Gastrocnemius medialis (tissue), 4 donors: ENCODE measurements at regions not wholly inside any gene's neighbourhood (a gene's known extent, or its start where the extent isn't known, plus 50 kb on each side); places are given as distances from the start of the nearest gene placed in this dataset.

Experiments
- POLR2A ChIP-seq, 2 donors: fragments of 450-650 bp; IDR thresholded peaks; one replicate each; pipeline ENCODE4 v1.6.1; 2017; ENCODE audit warnings: antibody characterized with exemption in 2 of 2, mild to moderate bottlenecking in 2 of 2, moderate library complexity in 2 of 2
- TF ChIP-seq, protein P1 (sequence below), 5 experiments: fragments of 450-650 bp in 3 of 5; fragments of 200-600 bp in 2 of 5; sonication (generic) in 2 of 5; IDR thresholded peaks in 4 of 5; conservative IDR thresholded peaks in 1 of 5; 1 replicate in 4 of 5; 2 replicates in 1 of 5; pipeline ENCODE4 v1.5.1; 2016 to 2019; ENCODE audit warnings: antibody characterized with exemption in 5 of 5, mild to moderate bottlenecking in 3 of 5, moderate library complexity in 3 of 5

DNA sequence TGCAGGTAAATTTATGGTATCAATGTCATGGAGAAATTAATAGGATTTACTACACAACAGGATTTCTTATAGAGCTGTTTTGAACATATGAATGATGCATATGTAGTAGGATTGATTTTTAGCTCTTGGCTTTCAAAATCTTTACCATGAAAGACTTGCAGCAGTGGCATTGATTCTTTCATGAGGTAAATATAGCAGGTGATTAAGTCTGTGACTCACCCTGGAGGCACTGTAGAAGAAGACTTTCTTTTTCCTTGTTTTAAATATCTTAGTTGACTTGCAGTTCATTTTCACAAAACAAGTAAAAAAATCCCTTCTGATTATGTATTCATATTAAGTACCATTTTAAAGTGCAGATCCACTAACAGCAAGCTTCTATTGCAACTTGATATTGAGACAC is 463.0 kb downstream of the FBXO15 start:
- no peak for TF ChIP-seq POLR2A (IDR thresholded peaks at IDR 0.05)
- TF ChIP-seq, protein P1, sequence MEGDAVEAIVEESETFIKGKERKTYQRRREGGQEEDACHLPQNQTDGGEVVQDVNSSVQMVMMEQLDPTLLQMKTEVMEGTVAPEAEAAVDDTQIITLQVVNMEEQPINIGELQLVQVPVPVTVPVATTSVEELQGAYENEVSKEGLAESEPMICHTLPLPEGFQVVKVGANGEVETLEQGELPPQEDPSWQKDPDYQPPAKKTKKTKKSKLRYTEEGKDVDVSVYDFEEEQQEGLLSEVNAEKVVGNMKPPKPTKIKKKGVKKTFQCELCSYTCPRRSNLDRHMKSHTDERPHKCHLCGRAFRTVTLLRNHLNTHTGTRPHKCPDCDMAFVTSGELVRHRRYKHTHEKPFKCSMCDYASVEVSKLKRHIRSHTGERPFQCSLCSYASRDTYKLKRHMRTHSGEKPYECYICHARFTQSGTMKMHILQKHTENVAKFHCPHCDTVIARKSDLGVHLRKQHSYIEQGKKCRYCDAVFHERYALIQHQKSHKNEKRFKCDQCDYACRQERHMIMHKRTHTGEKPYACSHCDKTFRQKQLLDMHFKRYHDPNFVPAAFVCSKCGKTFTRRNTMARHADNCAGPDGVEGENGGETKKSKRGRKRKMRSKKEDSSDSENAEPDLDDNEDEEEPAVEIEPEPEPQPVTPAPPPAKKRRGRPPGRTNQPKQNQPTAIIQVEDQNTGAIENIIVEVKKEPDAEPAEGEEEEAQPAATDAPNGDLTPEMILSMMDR (IDR thresholded peaks at IDR 0.05 in 4 of 5, conservative IDR thresholded peaks at IDR 0.05 in 1 of 5) = no peak
